ENCODE measurements at regions not wholly inside any gene's neighbourhood (a gene's known extent, or its start where the extent isn't known, plus 50 kb on each side); places are given as distances from the start of the nearest gene placed in this dataset.

DNA sequence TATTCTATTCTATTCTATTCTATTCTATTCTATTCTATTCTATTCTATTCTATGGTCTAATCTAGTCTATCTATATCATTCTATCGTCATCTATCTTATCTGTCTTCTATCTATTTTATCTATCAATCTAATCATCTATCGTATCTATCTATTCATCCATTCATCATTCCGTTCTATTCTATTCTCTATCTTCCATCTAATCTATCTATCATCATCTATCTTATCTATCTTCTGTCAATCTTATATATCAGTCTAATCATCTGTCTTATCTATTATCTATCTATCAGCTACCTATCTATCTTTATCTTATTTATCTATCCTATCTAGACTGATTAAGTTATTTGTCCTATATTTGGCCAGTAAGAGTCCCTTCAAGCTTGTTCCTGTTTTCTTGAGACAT is 831.5 kb upstream of the TMEM132C start:
- Mint-ChIP-seq H3K27ac (no peak overlapping the region), H3K4me3 (no peak overlapping the region), H3K9me3 (peaks cover 83% of the 10 kb centered on the region), H3K4me1 (no peaks in the 10 kb centered on the region), H3K36me3 (peaks cover 68% of the 10 kb centered on the region), H3K27me3 (ENCODE audit: low read depth) (peaks cover 4% of the 10 kb centered on the region)
- ChIA-PET POLR2A (no interaction called here), CTCF (no interaction called here)
- ATAC-seq (no peak), DNase-seq (ENCODE audit: low spot score) (no peak)
- TF ChIP-seq KAT7 (CRISPR knock-in tag; IDR thresholded peaks at IDR 0.05; ENCODE audit: borderline replicate concordance): no peak
- no peak for TF ChIP-seq ELF4 (CRISPR knock-in tag; IDR thresholded peaks at IDR 0.05; ENCODE audit: low read depth)
- TF ChIP-seq AR (CRISPR knock-in tag; IDR thresholded peaks at IDR 0.05): no peak
- TF ChIP-seq, protein P1, sequence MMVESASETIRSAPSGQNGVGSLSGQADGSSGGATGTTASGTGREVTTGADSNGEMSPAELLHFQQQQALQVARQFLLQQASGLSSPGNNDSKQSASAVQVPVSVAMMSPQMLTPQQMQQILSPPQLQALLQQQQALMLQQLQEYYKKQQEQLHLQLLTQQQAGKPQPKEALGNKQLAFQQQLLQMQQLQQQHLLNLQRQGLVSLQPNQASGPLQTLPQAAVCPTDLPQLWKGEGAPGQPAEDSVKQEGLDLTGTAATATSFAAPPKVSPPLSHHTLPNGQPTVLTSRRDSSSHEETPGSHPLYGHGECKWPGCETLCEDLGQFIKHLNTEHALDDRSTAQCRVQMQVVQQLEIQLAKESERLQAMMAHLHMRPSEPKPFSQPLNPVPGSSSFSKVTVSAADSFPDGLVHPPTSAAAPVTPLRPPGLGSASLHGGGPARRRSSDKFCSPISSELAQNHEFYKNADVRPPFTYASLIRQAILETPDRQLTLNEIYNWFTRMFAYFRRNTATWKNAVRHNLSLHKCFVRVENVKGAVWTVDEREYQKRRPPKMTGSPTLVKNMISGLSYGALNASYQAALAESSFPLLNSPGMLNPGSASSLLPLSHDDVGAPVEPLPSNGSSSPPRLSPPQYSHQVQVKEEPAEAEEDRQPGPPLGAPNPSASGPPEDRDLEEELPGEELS (CRISPR knock-in tag; IDR thresholded peaks at IDR 0.05): no peak
- TF ChIP-seq NFYB (CRISPR knock-in tag; conservative IDR thresholded peaks at IDR 0.05; ENCODE audit: low read depth): no peak
- TF ChIP-seq PREB (CRISPR knock-in tag; IDR thresholded peaks at IDR 0.05; ENCODE audit: borderline replicate concordance): no peak
- TF ChIP-seq, protein P2, sequence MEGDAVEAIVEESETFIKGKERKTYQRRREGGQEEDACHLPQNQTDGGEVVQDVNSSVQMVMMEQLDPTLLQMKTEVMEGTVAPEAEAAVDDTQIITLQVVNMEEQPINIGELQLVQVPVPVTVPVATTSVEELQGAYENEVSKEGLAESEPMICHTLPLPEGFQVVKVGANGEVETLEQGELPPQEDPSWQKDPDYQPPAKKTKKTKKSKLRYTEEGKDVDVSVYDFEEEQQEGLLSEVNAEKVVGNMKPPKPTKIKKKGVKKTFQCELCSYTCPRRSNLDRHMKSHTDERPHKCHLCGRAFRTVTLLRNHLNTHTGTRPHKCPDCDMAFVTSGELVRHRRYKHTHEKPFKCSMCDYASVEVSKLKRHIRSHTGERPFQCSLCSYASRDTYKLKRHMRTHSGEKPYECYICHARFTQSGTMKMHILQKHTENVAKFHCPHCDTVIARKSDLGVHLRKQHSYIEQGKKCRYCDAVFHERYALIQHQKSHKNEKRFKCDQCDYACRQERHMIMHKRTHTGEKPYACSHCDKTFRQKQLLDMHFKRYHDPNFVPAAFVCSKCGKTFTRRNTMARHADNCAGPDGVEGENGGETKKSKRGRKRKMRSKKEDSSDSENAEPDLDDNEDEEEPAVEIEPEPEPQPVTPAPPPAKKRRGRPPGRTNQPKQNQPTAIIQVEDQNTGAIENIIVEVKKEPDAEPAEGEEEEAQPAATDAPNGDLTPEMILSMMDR (IDR thresholded peaks at IDR 0.05): no peak
- TF ChIP-seq, protein P3, sequence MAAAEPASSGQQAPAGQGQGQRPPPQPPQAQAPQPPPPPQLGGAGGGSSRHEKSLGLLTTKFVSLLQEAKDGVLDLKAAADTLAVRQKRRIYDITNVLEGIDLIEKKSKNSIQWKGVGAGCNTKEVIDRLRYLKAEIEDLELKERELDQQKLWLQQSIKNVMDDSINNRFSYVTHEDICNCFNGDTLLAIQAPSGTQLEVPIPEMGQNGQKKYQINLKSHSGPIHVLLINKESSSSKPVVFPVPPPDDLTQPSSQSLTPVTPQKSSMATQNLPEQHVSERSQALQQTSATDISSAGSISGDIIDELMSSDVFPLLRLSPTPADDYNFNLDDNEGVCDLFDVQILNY (CRISPR knock-in tag; IDR thresholded peaks at IDR 0.05): no peak
- TF ChIP-seq SMAD4 (CRISPR knock-in tag; IDR thresholded peaks at IDR 0.05): no peak
- TF ChIP-seq IRF1 (CRISPR knock-in tag; IDR thresholded peaks at IDR 0.05): no peak
- no peak for TF ChIP-seq E2F4 (CRISPR knock-in tag; IDR thresholded peaks at IDR 0.05; ENCODE audit: borderline replicate concordance, low read depth)
- no peak for TF ChIP-seq NR3C1 (CRISPR knock-in tag; conservative IDR thresholded peaks at IDR 0.05; ENCODE audit: low read depth)
- TF ChIP-seq ESRRA (CRISPR knock-in tag; IDR thresholded peaks at IDR 0.05; ENCODE audit: borderline replicate concordance): no peak
- TF ChIP-seq MXD4 (CRISPR knock-in tag; IDR thresholded peaks at IDR 0.05; ENCODE audit: borderline replicate concordance): no peak
- no peak for TF ChIP-seq JUN (CRISPR knock-in tag; IDR thresholded peaks at IDR 0.05)
